BJ (cell line): ENCODE measurements at regions not wholly inside any gene's neighbourhood (a gene's known extent, or its start where the extent isn't known, plus 50 kb on each side); places are given as distances from the start of the nearest gene placed in this dataset.
A peak's percentile ranks its signal among the peaks of the same experiment; 100 is the strongest.

Source experiments
- CTCF ChIA-PET: fragments of 350-600 bp; formaldehyde crosslinking; extraction: SDS; loops from one replicate; lab custom pipeline; 2021; ENCODE audit warnings: antibody characterized with exemption, inconsistent platforms; lab: Yijun Ruan, JAX
- POLR2A ChIA-PET: fragments of 300-600 bp; sonication (Branson Sonifier 250); formaldehyde crosslinking; extraction: SDS; loops from one replicate; lab custom pipeline; 2021; ENCODE audit warnings: antibody characterized with exemption; lab: Charles Lee
- DNase-seq: peaks from one replicate; pipeline ENCODE4 v3.0.0-alpha.2; 2011; ENCODE audit warnings: low read depth
- H3K27me3 ChIP-seq: 2 replicates; pipeline ENCODE4 v1.6.0; 2011; ENCODE audit warnings: low read length; ENCODE audit not compliant: control insufficient read depth, insufficient read depth
- H3K36me3 ChIP-seq: 2 replicates; pipeline ENCODE4 v1.5.1; 2011; ENCODE audit warnings: low read length; ENCODE audit not compliant: control insufficient read depth, insufficient read depth
- H3K4me3 ChIP-seq: 2 replicates; pipeline ENCODE4 v1.5.1; 2011; ENCODE audit warnings: low read depth, mild to moderate bottlenecking, control low read depth, low read length
- CTCF ChIP-seq: IDR thresholded peaks from 2 replicates; pipeline ENCODE4 v1.5.1; 2011; ENCODE audit warnings: low read depth, mild to moderate bottlenecking, control low read depth, inconsistent platforms, low read length, moderate library complexity; ENCODE audit not compliant: insufficient read depth

- Histone ChIP-seq H3K27me3 (no peaks in the 10 kb centered on the region), H3K36me3 (no peaks in the 10 kb centered on the region), H3K4me3 (no peak overlapping the region)
- TF ChIP-seq CTCF: no peak
- ChIA-PET CTCF (no interaction called here), POLR2A (no interaction called here)
- DNase-seq: no peak
These were observed 285.7 kb upstream of the PRDM1 start for GRCh38 chr6:105800398-105800797.

- CTCF ChIA-PET: no interaction called here
- no peak for TF ChIP-seq CTCF
- POLR2A ChIA-PET: no interaction called here
- no peak for DNase-seq
- Histone ChIP-seq H3K4me3 (no peak overlapping the region), H3K27me3 (no peaks in the 10 kb centered on the region), H3K36me3 (no peaks in the 10 kb centered on the region)
These were observed 287.1 kb upstream of the PRDM1 start for GRCh38 chr6:105799056-105799455.

- TF ChIP-seq CTCF: no peak
- POLR2A ChIA-PET: interaction anchor here (0.6 to 0.9 kb wide), 2 partner anchors 14 to 194 kb away, joined by 3 to 4 read pairs; no protein-coding TSS in a partner anchor
- Histone ChIP-seq H3K36me3 (no peaks in the 10 kb centered on the region), H3K27me3 (no peaks in the 10 kb centered on the region), H3K4me3 (no peak overlapping the region)
- DNase-seq: peak; percentile 97
- CTCF ChIA-PET: interaction anchor here (0.7 to 1.2 kb wide), 4 partner anchors 13 to 286 kb away, joined by 3 to 5 read pairs (median 4); no protein-coding TSS in a partner anchor
These were observed 288.1 kb upstream of the PRDM1 start for GRCh38 chr6:105797983-105798453.

- Histone ChIP-seq H3K36me3 (no peaks in the 10 kb centered on the region), H3K27me3 (no peaks in the 10 kb centered on the region), H3K4me3 (no peak overlapping the region)
- ChIA-PET CTCF (interaction anchor here (0.7 to 1.2 kb wide), 4 partner anchors 12 to 287 kb away, joined by 3 to 5 read pairs (median 4); no protein-coding TSS in a partner anchor), POLR2A (interaction anchor here (0.6 to 0.9 kb wide), 2 partner anchors 15 to 195 kb away, joined by 3 to 4 read pairs; no protein-coding TSS in a partner anchor)
- DNase-seq: no peak
- TF ChIP-seq CTCF: no peak
These were observed 288.7 kb upstream of the PRDM1 start for GRCh38 chr6:105797286-105797979.

- no peak for DNase-seq
- no peak overlapping the region for H3K4me3 ChIP-seq
These were observed 290.1 kb upstream of the PRDM1 start for GRCh38 chr6:105795913-105796517.

More at GRCh38 chr6:105795913-105796517, 290.1 kb upstream of the PRDM1 start:
- no peaks in the 10 kb centered on the region for H3K27me3 ChIP-seq
- ChIA-PET CTCF (no interaction called here), POLR2A (no interaction called here)
- no peaks in the 10 kb centered on the region for H3K36me3 ChIP-seq
- TF ChIP-seq CTCF: no peak
